GM10266 (cell line): ENCODE measurements at regions not wholly inside any gene's neighbourhood (a gene's known extent, or its start where the extent isn't known, plus 50 kb on each side); places are given as distances from the start of the nearest gene placed in this dataset.
"Not testable (repeated sequence)": the region's sequence is repeated elsewhere in the genome, so short reads cannot be mapped to it uniquely, and the experiment has no call there.

Experiments used
- DNase-seq: peaks from one replicate; pipeline ENCODE4 v3.0.0; 2012; ENCODE audit errors: extremely low spot score
- TF ChIP-seq, protein P1 (sequence below): IDR thresholded peaks from 2 replicates; pipeline ENCODE4 v1.5.1; 2012; ENCODE audit warnings: mild to moderate bottlenecking, low read depth; ENCODE audit not compliant: control insufficient read depth, insufficient read depth; ENCODE audit errors: missing control alignments

DNA sequence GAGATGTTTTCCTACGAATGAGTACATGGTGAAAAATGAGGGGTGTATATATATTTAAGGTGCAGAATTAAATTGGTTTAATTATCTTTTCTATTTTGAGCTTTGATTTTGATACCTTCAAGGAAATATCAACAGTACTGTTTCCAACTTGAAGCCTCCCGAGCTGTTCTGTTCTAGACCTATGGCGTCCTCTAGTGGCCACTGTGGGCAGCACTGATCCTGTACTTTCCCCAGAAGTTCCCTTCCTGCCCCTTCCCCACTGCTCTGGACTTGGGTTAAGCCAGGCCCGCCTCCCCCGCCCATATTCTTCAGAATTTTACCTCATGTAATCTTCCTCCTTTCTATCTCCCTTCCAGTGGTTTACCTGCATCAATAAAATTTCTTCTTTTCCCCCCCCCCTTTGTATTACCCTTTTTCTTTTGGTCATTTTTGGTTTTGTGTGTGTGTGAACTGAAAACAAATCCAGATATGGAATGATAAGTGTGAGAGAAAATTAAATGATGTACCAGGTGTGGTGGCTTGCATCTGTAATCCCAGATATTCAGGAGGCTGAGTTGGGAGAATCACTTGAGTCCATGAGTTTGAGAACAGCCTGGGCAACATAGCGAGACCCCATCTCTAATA, 1643.5 kb downstream of the TP53TG3F start:
- TF ChIP-seq, protein P1, sequence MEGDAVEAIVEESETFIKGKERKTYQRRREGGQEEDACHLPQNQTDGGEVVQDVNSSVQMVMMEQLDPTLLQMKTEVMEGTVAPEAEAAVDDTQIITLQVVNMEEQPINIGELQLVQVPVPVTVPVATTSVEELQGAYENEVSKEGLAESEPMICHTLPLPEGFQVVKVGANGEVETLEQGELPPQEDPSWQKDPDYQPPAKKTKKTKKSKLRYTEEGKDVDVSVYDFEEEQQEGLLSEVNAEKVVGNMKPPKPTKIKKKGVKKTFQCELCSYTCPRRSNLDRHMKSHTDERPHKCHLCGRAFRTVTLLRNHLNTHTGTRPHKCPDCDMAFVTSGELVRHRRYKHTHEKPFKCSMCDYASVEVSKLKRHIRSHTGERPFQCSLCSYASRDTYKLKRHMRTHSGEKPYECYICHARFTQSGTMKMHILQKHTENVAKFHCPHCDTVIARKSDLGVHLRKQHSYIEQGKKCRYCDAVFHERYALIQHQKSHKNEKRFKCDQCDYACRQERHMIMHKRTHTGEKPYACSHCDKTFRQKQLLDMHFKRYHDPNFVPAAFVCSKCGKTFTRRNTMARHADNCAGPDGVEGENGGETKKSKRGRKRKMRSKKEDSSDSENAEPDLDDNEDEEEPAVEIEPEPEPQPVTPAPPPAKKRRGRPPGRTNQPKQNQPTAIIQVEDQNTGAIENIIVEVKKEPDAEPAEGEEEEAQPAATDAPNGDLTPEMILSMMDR, result no peak
- no peak for DNase-seq

DNA sequence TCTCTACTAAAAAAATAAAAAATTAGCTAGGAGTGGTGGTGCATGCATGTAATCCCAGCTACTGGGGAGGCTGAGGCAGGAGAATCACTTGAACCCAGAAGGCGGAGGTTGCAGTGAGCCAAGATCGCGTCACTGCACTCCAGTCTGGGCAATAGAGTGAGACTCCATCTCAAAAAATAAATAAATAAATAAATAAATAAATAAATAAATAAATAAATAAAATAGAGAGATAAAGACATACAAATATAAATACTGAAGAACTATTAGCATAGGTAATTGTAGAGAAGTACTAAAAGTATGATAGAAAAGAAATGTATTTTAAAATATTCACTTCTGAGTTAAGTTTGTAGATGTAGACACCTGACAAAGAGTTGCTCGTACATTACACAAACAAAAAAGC, 1652.4 kb downstream of the TP53TG3F start:
- DNase-seq, result not testable (repeated sequence)

DNA sequence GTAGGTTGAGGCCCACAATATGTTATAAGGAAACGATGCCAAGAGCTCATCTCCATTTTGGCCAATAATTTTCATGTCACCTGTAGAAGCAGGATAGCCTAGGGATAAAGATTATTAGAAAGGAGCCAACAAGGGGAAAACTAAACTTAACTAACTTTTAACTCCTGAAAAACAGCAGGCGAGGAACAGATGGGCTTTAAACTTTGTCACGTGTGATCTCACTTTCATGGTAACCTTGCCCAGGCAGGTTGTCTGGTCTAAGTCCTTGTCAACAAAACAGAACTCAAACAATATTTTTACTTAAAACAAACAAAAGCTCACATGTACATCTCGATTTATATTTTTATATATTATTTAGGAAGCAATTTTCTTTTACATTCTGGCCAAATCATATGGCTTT, 1672.0 kb downstream of the TP53TG3F start:
- TF ChIP-seq, protein P1, result no peak
- no peak for DNase-seq

DNA sequence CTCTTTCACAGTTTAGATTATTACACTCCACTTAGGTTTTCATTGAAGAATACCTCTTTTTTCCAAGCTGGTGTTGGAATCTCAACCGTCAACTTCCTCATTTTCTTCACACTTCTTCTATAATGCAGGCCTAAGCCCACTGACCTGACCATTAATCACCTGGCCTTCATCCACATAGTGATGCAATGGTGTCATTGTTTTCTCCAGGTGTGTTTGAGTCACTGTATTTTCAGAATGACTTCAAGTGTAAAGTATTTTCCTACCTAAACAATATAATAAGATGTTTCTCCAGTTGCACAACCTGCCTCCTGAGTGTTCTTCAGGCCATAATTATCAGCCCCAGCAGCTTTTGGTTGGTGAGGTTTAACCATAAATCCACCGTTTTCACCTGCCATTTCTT, 1675.1 kb downstream of the TP53TG3F start:
- TF ChIP-seq, protein P1, result no peak
- DNase-seq, result no peak

DNA sequence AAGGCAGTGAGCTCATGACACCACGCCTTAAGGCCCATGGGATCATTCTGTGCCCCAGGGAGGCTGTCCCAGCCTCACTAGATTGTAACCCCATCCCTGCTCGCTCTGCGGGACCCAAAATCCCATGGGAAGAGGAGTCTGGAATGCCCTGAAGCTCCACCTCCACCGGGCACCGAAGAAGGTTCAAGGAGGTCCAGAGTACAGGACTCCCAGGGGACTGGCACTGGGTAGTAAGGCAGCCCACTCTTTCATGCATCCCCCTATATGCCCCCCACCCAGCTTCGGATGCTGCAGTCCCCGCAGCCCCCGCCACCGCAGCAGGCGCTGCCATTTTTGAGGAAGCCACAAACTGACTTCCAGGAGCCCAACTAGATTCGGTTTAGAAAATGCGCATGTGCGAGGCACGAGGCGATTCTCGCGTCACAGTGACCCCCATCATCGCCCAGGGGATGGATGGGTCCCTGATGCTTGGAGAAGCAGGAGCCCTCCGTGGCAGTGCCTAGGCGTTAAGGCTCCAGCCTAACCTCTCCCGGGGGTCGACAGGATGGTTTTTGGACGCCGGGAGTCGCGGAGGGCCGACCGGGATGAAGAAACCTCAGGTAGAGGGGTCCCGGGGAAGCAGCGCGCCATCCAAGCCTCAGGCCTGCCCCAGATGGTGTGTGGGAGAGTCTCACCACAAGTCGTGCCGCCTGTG, 1681.0 kb downstream of the TP53TG3F start:
- TF ChIP-seq, protein P1, result no peak
- no peak for DNase-seq

DNA sequence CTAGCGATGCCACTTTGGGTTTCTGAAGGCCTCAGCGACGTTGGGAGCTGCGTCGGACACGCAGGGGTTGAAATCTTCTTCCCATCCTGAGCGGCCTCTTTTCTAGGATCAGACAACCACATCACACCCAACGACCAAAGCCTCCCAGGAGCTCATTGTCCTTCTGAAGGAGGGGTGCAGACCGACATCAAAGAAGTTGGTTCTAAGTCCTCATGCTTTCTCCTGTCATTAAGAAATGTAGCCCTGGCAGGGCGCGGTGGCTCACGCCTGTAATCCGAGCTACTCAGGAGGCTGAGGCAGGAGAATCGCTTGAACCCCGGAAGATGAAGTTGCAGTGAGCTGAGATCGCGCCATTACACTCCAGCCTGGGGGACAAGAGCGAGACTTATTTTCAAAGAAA, 1681.9 kb downstream of the TP53TG3F start:
- TF ChIP-seq, protein P1, result no peak
- no peak for DNase-seq

GRCh38 chr16:35142147-35142808, 1682.9 kb downstream of the TP53TG3F start:
- TF ChIP-seq, protein P1, result no peak
- no peak for DNase-seq

DNA sequence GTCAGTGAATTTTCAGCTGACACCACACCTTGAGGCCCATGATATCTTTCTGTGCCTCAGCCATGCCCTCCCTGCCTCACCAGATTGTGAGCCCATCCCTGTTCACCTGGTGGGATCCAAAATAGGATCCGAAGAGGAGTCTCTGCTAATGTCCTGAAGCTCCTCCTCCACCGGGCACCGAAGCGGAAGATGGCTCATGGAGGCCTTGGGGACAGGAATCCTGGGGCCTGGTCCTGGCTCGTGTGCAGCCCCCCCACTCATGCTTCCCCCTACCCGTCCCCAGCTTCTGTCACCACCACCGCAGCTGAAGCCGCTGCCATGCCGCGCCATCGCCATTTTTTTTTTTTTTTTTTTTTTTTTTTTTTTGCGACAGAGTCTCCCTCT, 1683.4 kb downstream of the TP53TG3F start:
- TF ChIP-seq, protein P1, result no peak
- DNase-seq, result no peak
